Neural progenitor cell (in vitro differentiated cells): ENCODE measurements at regions not wholly inside any gene's neighbourhood (a gene's known extent, or its start where the extent isn't known, plus 50 kb on each side); places are given as distances from the start of the nearest gene placed in this dataset.

Experiments used
- DNase-seq: peaks from one replicate; pipeline ENCODE4 v3.0.0-alpha.2; 2016; ENCODE audit warnings: low spot score
- H2AFZ ChIP-seq: fragments of 200-600 bp; sonication (generic); replicated peaks from 2 replicates; pipeline ENCODE4 v1.6.1; 2016; ENCODE audit warnings: antibody characterized with exemption
- H3F3A ChIP-seq: fragments of 200-600 bp; sonication (generic); 2 replicates; pipeline ENCODE4 v1.6.1; 2016; ENCODE audit warnings: antibody characterized with exemption, low read depth
- H3K27ac ChIP-seq: fragments of 200-600 bp; sonication (generic); 2 replicates; pipeline ENCODE4 v1.5.1; 2016; ENCODE audit warnings: mild to moderate bottlenecking
- H3K27me3 ChIP-seq: fragments of 200-600 bp; sonication (generic); 2 replicates; pipeline ENCODE4 v1.6.1; 2016; ENCODE audit warnings: mild to moderate bottlenecking, moderate library complexity
- H3K36me3 ChIP-seq: fragments of 200-600 bp; sonication (generic); 2 replicates; pipeline ENCODE4 v1.5.1; 2016
- H3K4me1 ChIP-seq: fragments of 200-600 bp; sonication (generic); 2 replicates; pipeline ENCODE4 v1.6.1; 2016; ENCODE audit warnings: mixed run types
- H3K4me2 ChIP-seq: fragments of 200-600 bp; sonication (generic); 2 replicates; pipeline ENCODE4 v1.6.1; 2016
- H3K4me3 ChIP-seq: fragments of 200-600 bp; sonication (generic); 2 replicates; pipeline ENCODE4 v1.5.1; 2016
- H3K79me2 ChIP-seq: fragments of 200-600 bp; sonication (generic); 2 replicates; pipeline ENCODE4 v1.6.1; 2016; ENCODE audit warnings: low read depth
- H3K9ac ChIP-seq: fragments of 200-600 bp; sonication (generic); 2 replicates; pipeline ENCODE4 v1.6.1; 2016
- H3K9me3 ChIP-seq: fragments of 200-600 bp; sonication (generic); 2 replicates; pipeline ENCODE4 v1.5.1; 2016; ENCODE audit warnings: low read depth
- H4K20me1 ChIP-seq: fragments of 200-600 bp; sonication (generic); 2 replicates; pipeline ENCODE4 v1.6.1; 2016; ENCODE audit warnings: low read depth
- H3K27ac Mint-ChIP-seq: 3 replicates; pipeline ENCODE4 v1.8.0; 2021; ENCODE audit warnings: mixed read lengths
- H3K27me3 Mint-ChIP-seq: 2 replicates; pipeline ENCODE4 v1.8.0; 2022; ENCODE audit warnings: low read depth, mild to moderate bottlenecking, inconsistent platforms, moderate library complexity, mixed read lengths; ENCODE audit not compliant: insufficient read depth
- H3K36me3 Mint-ChIP-seq: 3 replicates; pipeline ENCODE4 v1.8.0; 2021; ENCODE audit warnings: mixed read lengths
- H3K4me1 Mint-ChIP-seq: 3 replicates; pipeline ENCODE4 v1.8.0; 2021; ENCODE audit warnings: mixed read lengths
- H3K4me3 Mint-ChIP-seq: 3 replicates; pipeline ENCODE4 v1.8.0; 2021; ENCODE audit warnings: mild to moderate bottlenecking, moderate library complexity, mixed read lengths
- H3K9me3 Mint-ChIP-seq: 3 replicates; pipeline ENCODE4 v1.8.0; 2020; ENCODE audit warnings: mixed read lengths
- CTCF ChIP-seq: fragments of 200-600 bp; sonication (generic); IDR thresholded peaks from 2 replicates; pipeline ENCODE4 v1.5.1; 2017; ENCODE audit warnings: antibody characterized with exemption, mild to moderate bottlenecking
- EZH2 ChIP-seq: fragments of 200-600 bp; sonication (generic); IDR thresholded peaks from 2 replicates; pipeline ENCODE4 v1.6.1; 2017; ENCODE audit warnings: antibody characterized with exemption, mild to moderate bottlenecking, moderate library complexity
- EZH2phosphoT487 ChIP-seq: fragments of 200-600 bp; sonication (generic); IDR thresholded peaks from 2 replicates; pipeline ENCODE4 v1.6.1; 2017; ENCODE audit warnings: antibody characterized with exemption

GRCh38 chr10:58968389-58968755, 208.1 kb upstream of the PHYHIPL start:
- peak overlapping the region; percentile 36 for H3K4me3 ChIP-seq
- no peaks in the 10 kb centered on the region for H3K79me2 ChIP-seq
- Mint-ChIP-seq H3K36me3 (no peaks in the 10 kb centered on the region), H3K4me3 (peak overlapping the region; percentile 82), H3K4me1 (peaks cover 58% of the 10 kb centered on the region), H3K9me3 (peaks cover 2% of the 10 kb centered on the region), H3K27me3 (peaks cover 13% of the 10 kb centered on the region), H3K27ac (no peak overlapping the region)
- H2AFZ ChIP-seq, result no peak overlapping the region
- peaks cover 40% of the 10 kb centered on the region for H3K27me3 ChIP-seq
- no peak for DNase-seq
- peak overlapping the region; percentile 79 for H3K4me2 ChIP-seq
- peaks cover 40% of the 10 kb centered on the region for H3F3A ChIP-seq
- H3K9me3 ChIP-seq, result no peaks in the 10 kb centered on the region
- no peak overlapping the region for H3K9ac ChIP-seq
- H3K4me1 ChIP-seq, result peaks cover 70% of the 10 kb centered on the region
- no peak overlapping the region for H3K27ac ChIP-seq
- peaks cover 8% of the 10 kb centered on the region for H4K20me1 ChIP-seq
- no peak for TF ChIP-seq EZH2
- no peak for TF ChIP-seq CTCF
- TF ChIP-seq EZH2phosphoT487, result no peak
- H3K36me3 ChIP-seq, result no peaks in the 10 kb centered on the region

GRCh38 chr10:58969576-58969975, 206.9 kb upstream of the PHYHIPL start:
- Histone ChIP-seq H3K79me2 (no peaks in the 10 kb centered on the region), H3K4me1 (peaks cover 67% of the 10 kb centered on the region), H3K9ac (no peak overlapping the region), H3K36me3 (no peaks in the 10 kb centered on the region), H3F3A (peaks cover 28% of the 10 kb centered on the region), H3K27me3 (peaks cover 39% of the 10 kb centered on the region), H3K4me3 (no peak overlapping the region), H3K9me3 (no peaks in the 10 kb centered on the region), H4K20me1 (peaks cover 6% of the 10 kb centered on the region), H2AFZ (no peak overlapping the region), H3K27ac (no peak overlapping the region), H3K4me2 (no peak overlapping the region)
- H3K4me3 Mint-ChIP-seq, result peak overlapping the region; percentile 24
- no peaks in the 10 kb centered on the region for H3K36me3 Mint-ChIP-seq
- no peak overlapping the region for H3K27ac Mint-ChIP-seq
- peaks cover 2% of the 10 kb centered on the region for H3K9me3 Mint-ChIP-seq
- H3K4me1 Mint-ChIP-seq, result peaks cover 49% of the 10 kb centered on the region
- H3K27me3 Mint-ChIP-seq, result peaks cover 11% of the 10 kb centered on the region
- no peak for DNase-seq
- TF ChIP-seq EZH2phosphoT487 (no peak), EZH2 (no peak), CTCF (no peak)

GRCh38 chr10:58970160-58970915, 206.1 kb upstream of the PHYHIPL start:
- Histone ChIP-seq H3K79me2 (no peaks in the 10 kb centered on the region), H4K20me1 (peaks cover 6% of the 10 kb centered on the region), H3K4me2 (no peak overlapping the region), H3K27me3 (peaks cover 31% of the 10 kb centered on the region), H3K36me3 (no peaks in the 10 kb centered on the region), H3K4me3 (no peak overlapping the region), H3K27ac (no peak overlapping the region), H2AFZ (no peak overlapping the region), H3K9ac (no peak overlapping the region), H3K4me1 (peaks cover 59% of the 10 kb centered on the region), H3F3A (peaks cover 25% of the 10 kb centered on the region), H3K9me3 (no peaks in the 10 kb centered on the region)
- Mint-ChIP-seq H3K36me3 (no peaks in the 10 kb centered on the region), H3K27ac (peak overlapping the region; percentile 34), H3K9me3 (peaks cover 2% of the 10 kb centered on the region), H3K4me1 (peaks cover 43% of the 10 kb centered on the region), H3K27me3 (peaks cover 11% of the 10 kb centered on the region), H3K4me3 (no peak overlapping the region)
- DNase-seq, result no peak
- no peak for TF ChIP-seq EZH2
- no peak for TF ChIP-seq EZH2phosphoT487
- no peak for TF ChIP-seq CTCF
